ENCODE measurements at regions not wholly inside any gene's neighbourhood (a gene's known extent, or its start where the extent isn't known, plus 50 kb on each side); places are given as distances from the start of the nearest gene placed in this dataset.

GRCh38 chr12:45557016-45557415 is 172.5 kb upstream of the ARID2 start:
- TF ChIP-seq ZNF609 (CRISPR knock-in tag; IDR thresholded peaks at IDR 0.05; ENCODE audit: borderline replicate concordance) (no peak), HDGF (IDR thresholded peaks at IDR 0.05) (no peak), TRIM24 (IDR thresholded peaks at IDR 0.05) (no peak), CREB1 (IDR thresholded peaks at IDR 0.05) (no peak), CREB1 (CRISPR knock-in tag; IDR thresholded peaks at IDR 0.05) (no peak)

Measured in K562 (cell line).